Esophagus muscularis mucosa (tissue), 4 donors: ENCODE measurements at regions not wholly inside any gene's neighbourhood (a gene's known extent, or its start where the extent isn't known, plus 50 kb on each side); places are given as distances from the start of the nearest gene placed in this dataset.

ENCODE experiments used
- EP300 ChIP-seq: sonication (generic); formaldehyde crosslinking; IDR thresholded peaks from one replicate; pipeline ENCODE4 v1.6.1; 2017; ENCODE audit warnings: antibody characterized with exemption
- POLR2A ChIP-seq: fragments of 450-650 bp; IDR thresholded peaks from one replicate; pipeline ENCODE4 v1.6.1; 2017; ENCODE audit warnings: antibody characterized with exemption, moderate library complexity, mild to moderate bottlenecking, low read depth
- POLR2AphosphoS5 ChIP-seq, 2 donors: sonication (generic); formaldehyde crosslinking; IDR thresholded peaks; one replicate each; pipeline ENCODE4 v1.6.1; 2017; ENCODE audit warnings: antibody characterized with exemption in 2 of 2
- TF ChIP-seq, protein P1 (sequence below), 3 experiments: fragments of 200-600 bp in 2 of 3; fragments of 450-650 bp in 1 of 3; sonication (generic) in 2 of 3; IDR thresholded peaks; one replicate each; pipeline ENCODE4 v1.5.1; 2017 to 2019; ENCODE audit warnings: antibody characterized with exemption in 3 of 3, mild to moderate bottlenecking in 2 of 3, moderate library complexity in 1 of 3

DNA sequence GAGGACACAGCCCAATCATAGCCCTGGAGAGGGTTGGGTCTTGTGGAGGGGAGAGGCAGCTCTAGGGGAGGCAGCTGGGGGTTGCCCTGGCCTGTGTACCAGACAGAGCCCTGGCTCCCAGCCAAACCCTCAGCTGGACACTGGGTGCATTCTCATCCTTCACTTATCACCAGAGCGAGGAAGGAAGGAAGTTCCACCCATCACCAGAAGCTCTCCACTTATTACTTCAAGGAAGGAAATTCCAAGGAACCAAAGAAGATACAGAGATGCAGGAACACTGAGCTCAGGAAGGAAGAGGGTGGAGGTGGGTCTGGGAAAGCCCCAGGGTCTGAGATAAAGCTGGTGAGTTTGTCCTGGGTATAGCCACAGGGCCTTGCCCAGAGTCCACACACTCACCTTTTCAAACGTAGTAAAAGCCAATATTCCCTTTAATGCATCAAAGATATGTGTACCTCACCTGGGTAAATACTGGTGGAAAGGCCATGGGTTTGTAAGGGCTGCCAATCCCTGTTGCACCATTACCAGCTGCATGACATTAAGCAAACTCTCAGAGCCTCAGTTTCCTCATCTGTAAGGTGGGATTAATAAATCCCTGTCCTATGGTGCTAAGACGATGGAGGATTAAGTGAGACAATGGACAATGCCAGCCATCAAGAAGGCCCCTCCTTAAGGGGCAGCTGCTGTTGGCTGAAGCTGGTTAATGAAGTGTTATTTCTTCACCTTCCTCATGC, 109.7 kb upstream of the NAA20 start:
- TF ChIP-seq, protein P1, sequence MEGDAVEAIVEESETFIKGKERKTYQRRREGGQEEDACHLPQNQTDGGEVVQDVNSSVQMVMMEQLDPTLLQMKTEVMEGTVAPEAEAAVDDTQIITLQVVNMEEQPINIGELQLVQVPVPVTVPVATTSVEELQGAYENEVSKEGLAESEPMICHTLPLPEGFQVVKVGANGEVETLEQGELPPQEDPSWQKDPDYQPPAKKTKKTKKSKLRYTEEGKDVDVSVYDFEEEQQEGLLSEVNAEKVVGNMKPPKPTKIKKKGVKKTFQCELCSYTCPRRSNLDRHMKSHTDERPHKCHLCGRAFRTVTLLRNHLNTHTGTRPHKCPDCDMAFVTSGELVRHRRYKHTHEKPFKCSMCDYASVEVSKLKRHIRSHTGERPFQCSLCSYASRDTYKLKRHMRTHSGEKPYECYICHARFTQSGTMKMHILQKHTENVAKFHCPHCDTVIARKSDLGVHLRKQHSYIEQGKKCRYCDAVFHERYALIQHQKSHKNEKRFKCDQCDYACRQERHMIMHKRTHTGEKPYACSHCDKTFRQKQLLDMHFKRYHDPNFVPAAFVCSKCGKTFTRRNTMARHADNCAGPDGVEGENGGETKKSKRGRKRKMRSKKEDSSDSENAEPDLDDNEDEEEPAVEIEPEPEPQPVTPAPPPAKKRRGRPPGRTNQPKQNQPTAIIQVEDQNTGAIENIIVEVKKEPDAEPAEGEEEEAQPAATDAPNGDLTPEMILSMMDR (IDR thresholded peaks at IDR 0.05): no peak
- TF ChIP-seq POLR2A (no peak), EP300 (no peak), POLR2AphosphoS5 (IDR thresholded peaks at IDR 0.05) (no peak)
